HCT116 (cell line): ENCODE measurements at regions not wholly inside any gene's neighbourhood (a gene's known extent, or its start where the extent isn't known, plus 50 kb on each side); places are given as distances from the start of the nearest gene placed in this dataset.
"Not testable (repeated sequence)": the region's sequence is repeated elsewhere in the genome, so short reads cannot be mapped to it uniquely, and the experiment has no call there.

Experiments used
- ATAC-seq: fragments of 200-7000 bp; cut with Tn5 transposase; 2 replicates; pipeline ENCODE4 v1.9.1; 2020; ENCODE audit warnings: mild to moderate bottlenecking, moderate library complexity
- BruUV-seq: library from RNA; stranded (reverse); fragments of 400-500 nt; replicated peaks from 2 replicates; lab custom pipeline; 2021; lab: Mats Ljungman, UMichigan
- CTCF ChIA-PET: fragments of 300-600 bp; sonication (Branson Sonifier 250); formaldehyde crosslinking; loops from one replicate; lab custom pipeline; 2021; ENCODE audit warnings: antibody characterized with exemption; lab: Charles Lee
- POLR2A ChIA-PET: fragments of 300-600, 350-600 bp; sonication (Branson Sonifier 250); formaldehyde crosslinking; loops from one replicate; lab custom pipeline; 2021; ENCODE audit warnings: antibody characterized with exemption; lab: Charles Lee
- RAD21 ChIA-PET, 2 experiments: fragments of 300-600 bp; sonication (Branson Sonifier 250); formaldehyde crosslinking; loops; one replicate each; lab custom pipeline; 2023; ENCODE audit warnings: low total read pairs in 2 of 2; ENCODE audit not compliant: uncharacterized antibody in 2 of 2, unreplicated experiment in 2 of 2, low non-redundant PET in 1 of 2; lab: Charles Lee
- DNase-seq: peaks from one replicate; pipeline ENCODE4 v3.0.0-alpha.2; 2010; ENCODE audit warnings: low read depth, low spot score
- H2AFZ ChIP-seq: fragments of 200-600 bp; shearing (Covaris generic), sonication (generic); 2 replicates; pipeline ENCODE4 v1.6.1; 2017; ENCODE audit warnings: low read depth, mixed run types, mixed read lengths, antibody characterized with exemption, low read length; ENCODE audit not compliant: poor library complexity, severe bottlenecking
- H3K27ac ChIP-seq: 2 replicates; pipeline ENCODE4 v1.5.1; 2012; ENCODE audit warnings: low read depth, low read length
- H3K27me3 ChIP-seq: fragments of 200-600 bp; sonication (generic); 2 replicates; pipeline ENCODE4 v1.6.1; 2016; ENCODE audit warnings: mixed run types, low read length, mixed read lengths; ENCODE audit not compliant: insufficient read depth
- H3K36me3 ChIP-seq, 2 experiments: fragments of 200-500 bp in 1 of 2; fragments of 200-600 bp in 1 of 2; sonication (Bioruptor generic) in 1 of 2; sonication (generic) in 1 of 2; 2 replicates each; pipeline versions ENCODE4 v1.5.1 to v1.6.1; 2014 to 2016; ENCODE audit warnings: low read length in 2 of 2, inconsistent platforms in 1 of 2, mixed read lengths in 1 of 2, mixed run types in 1 of 2; ENCODE audit not compliant: insufficient read depth in 2 of 2, control insufficient read depth in 1 of 2
- H3K4me1 ChIP-seq, 2 experiments: fragments of 200-600 bp in 1 of 2; sonication (generic) in 1 of 2; 2 replicates each; pipeline versions ENCODE4 v1.5.1 to v1.6.1; 2012 to 2017; ENCODE audit warnings: low read length in 2 of 2, inconsistent platforms in 1 of 2, mild to moderate bottlenecking in 1 of 2, mixed read lengths in 1 of 2, mixed run types in 1 of 2, moderate library complexity in 1 of 2; ENCODE audit not compliant: insufficient read depth in 2 of 2, control insufficient read depth in 1 of 2
- H3K4me2 ChIP-seq: fragments of 200-600 bp; sonication (generic); 2 replicates; pipeline ENCODE4 v1.6.1; 2017; ENCODE audit warnings: mixed run types, low read length, mixed read lengths
- H3K4me3 ChIP-seq, 2 experiments: fragments of 200-600 bp in 1 of 2; sonication (generic) in 1 of 2; replicated peaks in 1 of 2; 2 replicates each; pipeline ENCODE4 v1.5.1; 2011 to 2016; ENCODE audit warnings: low read length in 2 of 2, control low read depth in 1 of 2, low read depth in 1 of 2, mild to moderate bottlenecking in 1 of 2, mixed read lengths in 1 of 2, mixed run types in 1 of 2
- H3K79me2 ChIP-seq: fragments of 200-600 bp; sonication (generic); 2 replicates; pipeline ENCODE4 v1.6.1; 2017; ENCODE audit warnings: mild to moderate bottlenecking, mixed run types, low read length, moderate library complexity, mixed read lengths; ENCODE audit not compliant: insufficient read depth
- H3K9ac ChIP-seq: fragments of 200-600 bp; sonication (generic); 2 replicates; pipeline ENCODE4 v1.6.1; 2016; ENCODE audit warnings: low read length, mixed read lengths
- H3K9me2 ChIP-seq: fragments of 200-600 bp; sonication (generic), shearing (Covaris generic); 2 replicates; pipeline ENCODE4 v1.6.1; 2017; ENCODE audit warnings: mixed run types, mild to moderate bottlenecking, moderate library complexity; ENCODE audit not compliant: insufficient read depth
- H3K9me3 ChIP-seq, 2 experiments: fragments of 200-500 bp in 1 of 2; fragments of 200-600 bp in 1 of 2; sonication (Bioruptor generic) in 1 of 2; sonication (generic) in 1 of 2; 2 replicates each; pipeline ENCODE4 v1.6.1; 2014 to 2017; ENCODE audit warnings: low read length in 2 of 2, mixed read lengths in 2 of 2, inconsistent platforms in 1 of 2, low read depth in 1 of 2, mild to moderate bottlenecking in 1 of 2, mixed run types in 1 of 2, moderate library complexity in 1 of 2; ENCODE audit not compliant: control insufficient read depth in 1 of 2, insufficient read depth in 1 of 2
- H4K20me1 ChIP-seq: fragments of 200-600 bp; sonication (generic), shearing (Covaris generic); 2 replicates; pipeline ENCODE4 v1.6.1; 2017; ENCODE audit warnings: mixed run types, mild to moderate bottlenecking, moderate library complexity; ENCODE audit not compliant: insufficient read depth
- FOSL1 ChIP-seq: IDR thresholded peaks from 2 replicates; pipeline ENCODE4 v1.6.1; 2012; ENCODE audit warnings: low read depth
- intact Hi-C: fragments of 100-400 bp; cut with micrococcal nuclease; formaldehyde crosslinking; loops from 2 replicates; pipeline ENCODE4 v1.10.0; 2022
- TF ChIP-seq, protein P1 (sequence below): IDR thresholded peaks from 2 replicates; pipeline ENCODE4 v1.6.1; 2012

- no peak overlapping the region for H3K9ac ChIP-seq
- H3K9me2 ChIP-seq = no peaks in the 10 kb centered on the region
- no peak overlapping the region for H3K4me3 ChIP-seq
- H3K4me2 ChIP-seq = no peak overlapping the region
- H2AFZ ChIP-seq = no peak overlapping the region
- ChIA-PET CTCF (no interaction called here), POLR2A (no interaction called here), RAD21 (interaction anchor here in 1 of 2 experiments (0.6 kb wide), 1 partner anchor 16 kb away, joined by 3 read pairs; no protein-coding TSS in a partner anchor)
- H3K9me3 ChIP-seq = no peaks in the 10 kb centered on the region
- H3K27ac ChIP-seq = no peak overlapping the region
- TF ChIP-seq, protein P1, sequence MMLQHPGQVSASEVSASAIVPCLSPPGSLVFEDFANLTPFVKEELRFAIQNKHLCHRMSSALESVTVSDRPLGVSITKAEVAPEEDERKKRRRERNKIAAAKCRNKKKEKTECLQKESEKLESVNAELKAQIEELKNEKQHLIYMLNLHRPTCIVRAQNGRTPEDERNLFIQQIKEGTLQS = no peak
- no peak for TF ChIP-seq FOSL1
- DNase-seq (no peak), ATAC-seq (no peak)
- H3K79me2 ChIP-seq = no peaks in the 10 kb centered on the region
- intact Hi-C loops = no loop called here
- no peaks in the 10 kb centered on the region for H3K27me3 ChIP-seq
- H3K36me3 ChIP-seq = no peaks in the 10 kb centered on the region
- H4K20me1 ChIP-seq = no peaks in the 10 kb centered on the region
- no peaks in the 10 kb centered on the region for H3K4me1 ChIP-seq
- no TSS peak for BruUV-seq
Measured at GRCh38 chr10:35276889-35277288, 59.4 kb upstream of the CCNY start.

GRCh38 chr10:35280246-35280645, 56.1 kb upstream of the CCNY start:
- DNase-seq, H3K9me3 ChIP-seq, POLR2A ChIA-PET, H3K79me2 ChIP-seq, intact Hi-C loops, H3K9me2 ChIP-seq, H3K9ac ChIP-seq, H2AFZ ChIP-seq, RAD21 ChIA-PET, H3K4me1 ChIP-seq, BruUV-seq, ATAC-seq, H3K4me2 ChIP-seq, CTCF ChIA-PET, H3K36me3 ChIP-seq, H4K20me1 ChIP-seq, H3K4me3 ChIP-seq, H3K27ac ChIP-seq, H3K27me3 ChIP-seq: not testable (repeated sequence)
